HG03097 (cell line): ENCODE measurements at regions not wholly inside any gene's neighbourhood (a gene's known extent, or its start where the extent isn't known, plus 50 kb on each side); places are given as distances from the start of the nearest gene placed in this dataset.

Source experiments
- ATAC-seq: cut with Tn5 transposase; IDR thresholded peaks from one replicate; pipeline ENCODE4 v1.9.1; 2021; ENCODE audit not compliant: unreplicated experiment, low FRiP score

DNA sequence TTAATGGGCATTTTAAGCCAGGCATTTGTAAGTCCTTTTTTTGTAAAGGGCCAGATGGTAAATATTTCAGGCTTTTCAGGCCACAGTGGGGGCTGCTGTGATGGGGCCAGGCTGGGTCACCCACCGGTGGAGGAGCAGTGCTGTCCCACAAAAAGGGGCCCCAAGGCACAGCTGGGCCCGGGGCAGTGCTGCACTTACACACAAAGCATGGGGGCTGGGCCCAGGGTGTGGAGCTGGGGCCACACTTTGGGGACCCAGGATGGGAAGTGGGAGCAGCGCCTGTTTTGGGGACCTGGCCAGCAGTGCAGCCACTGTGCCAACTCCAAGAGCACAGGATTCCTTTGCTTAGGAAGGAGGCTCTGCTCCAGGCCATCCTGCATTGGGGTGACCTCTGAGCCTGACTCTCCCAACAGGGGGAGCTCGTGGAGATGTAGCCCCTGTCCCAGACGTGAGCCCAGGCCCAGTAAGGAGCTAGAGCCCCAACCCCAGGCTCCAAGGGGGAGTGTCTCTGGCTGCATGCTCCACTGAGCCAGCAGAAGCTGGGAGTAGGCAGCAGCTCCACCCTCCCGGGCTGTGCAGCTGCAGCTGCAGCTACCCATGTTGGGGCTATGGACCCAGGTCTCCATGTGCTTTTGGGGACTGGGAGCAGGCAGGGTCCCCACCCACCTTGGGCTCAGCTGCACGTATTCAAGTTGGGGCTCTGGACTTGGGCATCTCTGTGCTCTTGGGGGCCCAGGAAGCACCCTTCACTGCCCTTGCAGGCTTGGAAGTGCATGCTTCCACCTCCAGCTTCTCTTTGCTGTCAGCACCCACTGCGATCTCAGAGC lies 1036.5 kb upstream of the CNTNAP5 start:
- no peak for ATAC-seq

DNA sequence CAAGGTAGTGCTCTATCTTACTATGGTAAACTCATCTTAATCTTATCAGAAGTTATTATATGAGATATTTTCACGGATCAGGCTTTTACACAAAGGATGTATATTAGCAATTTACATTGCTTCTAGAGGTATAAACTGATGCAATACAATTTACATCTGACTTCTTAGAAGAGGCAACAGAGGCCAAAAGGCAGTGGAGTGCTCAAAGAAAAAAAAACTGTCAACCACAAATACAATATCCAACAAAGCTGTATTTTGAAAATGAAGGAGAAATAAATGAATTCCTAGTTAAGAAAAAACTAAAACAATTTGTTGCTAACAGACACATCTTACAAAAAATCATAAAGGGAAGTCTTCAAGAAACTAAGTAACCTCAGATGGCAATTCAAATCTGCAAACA lies 1031.5 kb upstream of the CNTNAP5 start:
- ATAC-seq, result no peak

DNA sequence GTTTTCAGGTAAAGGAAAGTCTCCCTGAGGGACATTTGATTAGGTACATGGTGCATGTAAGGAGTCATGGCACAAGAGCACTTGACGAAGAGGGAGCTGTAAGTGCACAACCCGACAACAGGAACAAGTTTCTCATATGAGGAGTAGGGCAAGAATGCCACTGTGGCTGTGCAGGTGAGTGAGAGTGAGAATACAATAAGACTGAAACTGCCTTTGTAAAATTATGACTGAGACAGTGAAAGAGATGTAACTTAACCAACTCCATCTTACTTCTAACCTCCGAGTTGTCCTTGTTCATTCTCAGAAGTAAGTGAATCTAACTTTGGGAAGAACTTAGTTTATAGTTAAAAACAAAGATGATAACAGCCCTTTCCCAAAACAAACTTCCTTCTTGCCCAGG lies 1025.8 kb upstream of the CNTNAP5 start:
- ATAC-seq, result no peak

DNA sequence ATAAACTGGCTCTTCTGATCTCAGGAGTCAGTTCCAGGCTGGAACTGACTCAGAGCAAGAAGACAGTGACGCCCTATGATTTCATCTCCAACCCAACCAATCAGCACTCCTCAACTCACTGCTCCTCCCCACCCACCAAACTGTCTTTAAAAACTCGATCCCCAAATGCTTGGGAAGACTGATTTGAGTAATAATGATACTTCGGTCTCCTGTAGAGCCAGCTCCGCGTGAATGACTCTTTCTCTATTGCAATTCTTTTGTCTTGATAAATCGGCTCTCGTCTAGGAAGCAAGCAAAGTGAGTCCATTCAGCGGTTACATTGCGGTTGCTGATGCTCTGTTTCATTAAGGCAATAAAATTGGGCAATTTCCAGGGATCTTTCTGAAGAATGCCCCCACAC lies 1025.3 kb upstream of the CNTNAP5 start:
- no peak for ATAC-seq

DNA sequence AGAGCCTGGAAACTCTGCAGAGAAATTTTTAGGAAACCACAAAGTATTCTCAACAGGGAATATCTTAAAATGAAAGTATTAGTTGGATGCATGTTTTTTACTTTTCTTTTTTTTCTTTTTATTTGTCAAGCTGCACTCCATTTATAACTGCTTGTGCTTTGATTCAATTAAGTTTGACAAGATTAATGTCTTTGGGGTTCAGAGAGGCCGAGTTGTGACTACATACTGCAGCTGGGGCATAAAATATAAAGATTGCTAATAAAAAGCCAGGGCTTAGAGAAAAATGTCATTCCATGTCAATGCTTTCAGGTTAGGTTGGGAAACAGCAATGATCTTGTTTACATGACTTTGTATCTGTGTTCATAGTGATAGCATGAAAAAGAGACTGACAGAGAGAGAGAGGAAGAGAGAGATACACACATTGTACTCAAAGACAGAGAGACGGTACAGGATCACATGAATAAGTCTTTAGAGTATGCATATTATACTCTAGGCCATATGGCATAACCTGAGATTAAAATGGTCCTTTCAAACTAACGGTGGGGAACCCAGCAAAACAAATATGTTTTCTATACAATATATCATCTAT lies 1022.3 kb upstream of the CNTNAP5 start:
- no peak for ATAC-seq

DNA sequence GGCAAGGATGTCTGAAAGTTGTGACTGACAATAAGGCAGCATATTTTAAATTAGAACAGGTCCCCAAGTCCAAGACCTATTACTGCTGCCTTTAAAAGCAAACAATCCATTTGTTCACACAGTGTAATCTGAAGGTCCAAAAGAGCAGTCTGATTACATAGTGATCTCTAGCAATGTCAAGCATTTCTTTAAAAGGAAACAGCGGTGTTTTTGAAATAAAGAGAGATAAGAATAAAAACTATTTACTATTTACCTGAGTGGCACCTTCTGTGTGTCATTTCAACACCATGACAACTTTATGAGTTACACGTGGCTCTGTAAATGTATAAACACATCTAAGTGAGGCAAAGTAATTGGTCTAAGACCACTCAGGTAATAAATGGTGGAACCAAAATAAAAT lies 1009.9 kb upstream of the CNTNAP5 start:
- no peak for ATAC-seq

DNA sequence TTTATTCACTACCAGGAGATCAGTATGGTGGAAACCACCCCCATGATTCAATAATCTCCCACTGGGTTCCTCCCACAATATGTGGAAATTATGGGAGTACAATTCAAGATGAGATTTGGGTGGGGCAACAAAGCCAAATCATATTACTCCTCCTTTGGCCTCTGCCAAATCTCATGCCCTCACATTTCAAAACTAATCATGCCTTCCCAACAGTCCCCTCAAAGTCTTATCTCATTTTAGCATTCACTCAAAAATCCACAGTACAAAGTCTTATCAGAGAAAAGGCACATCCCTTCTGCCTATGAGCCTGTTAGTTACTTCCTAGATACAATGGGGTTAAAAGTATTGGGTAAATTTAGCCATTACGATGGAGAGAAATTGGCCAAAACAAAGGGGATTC lies 989.5 kb upstream of the CNTNAP5 start:
- no peak for ATAC-seq

DNA sequence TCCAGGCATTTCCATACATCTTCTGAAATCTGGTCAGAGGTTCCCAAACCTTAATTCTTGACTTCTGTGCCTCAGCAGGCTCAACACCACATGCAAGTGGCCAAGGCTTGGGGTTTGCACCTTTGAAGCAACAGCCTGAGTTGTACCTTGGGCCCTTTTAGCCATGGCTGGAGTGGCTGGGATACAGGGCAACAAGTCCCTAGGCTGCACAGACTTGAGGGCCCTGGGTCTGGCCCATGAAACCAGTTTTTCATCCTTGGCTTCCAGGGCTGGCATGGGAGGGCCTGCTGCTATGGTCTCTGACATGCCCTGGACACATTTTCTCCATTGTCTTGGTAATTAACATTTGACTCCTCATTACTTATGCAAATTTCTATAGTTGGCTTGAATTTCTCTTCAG lies 988.8 kb upstream of the CNTNAP5 start:
- ATAC-seq, result no peak

DNA sequence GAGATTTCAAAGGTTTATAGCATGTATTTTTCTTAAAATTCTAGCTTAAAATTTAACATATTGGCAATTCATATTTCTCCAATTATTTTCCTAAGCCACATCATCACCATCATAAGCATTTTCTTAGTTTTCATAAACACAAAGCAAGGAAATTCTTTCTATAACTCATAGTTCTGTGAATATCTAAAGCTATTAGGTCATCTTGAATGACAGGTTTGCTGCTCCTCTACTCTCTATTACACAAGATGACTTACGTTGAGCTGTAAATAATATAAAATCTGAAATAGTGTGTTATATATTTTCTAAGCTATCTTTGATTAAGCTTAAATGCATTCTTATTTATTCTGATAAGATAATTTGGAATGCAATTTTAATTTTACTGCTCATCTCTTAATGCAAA lies 984.6 kb upstream of the CNTNAP5 start:
- no peak for ATAC-seq

DNA sequence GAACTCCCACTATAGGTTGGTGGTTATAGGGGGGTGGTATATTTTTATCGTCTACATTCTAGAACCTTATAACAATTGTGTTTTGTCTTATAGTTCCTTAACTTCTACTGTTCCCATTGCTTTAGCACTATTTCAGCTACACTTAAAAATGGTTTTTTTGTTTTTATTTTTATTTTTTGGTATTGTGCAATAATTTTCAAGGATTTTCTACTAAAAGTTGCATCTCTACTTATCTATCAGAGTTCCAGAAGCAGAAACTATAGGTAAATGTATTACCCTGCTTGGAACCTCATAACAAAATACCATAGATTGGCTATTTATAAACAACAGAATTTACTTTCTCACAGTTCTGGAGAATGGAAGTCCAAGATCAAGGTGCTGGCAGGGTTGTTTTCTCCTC lies 981.6 kb upstream of the CNTNAP5 start:
- no peak for ATAC-seq

DNA sequence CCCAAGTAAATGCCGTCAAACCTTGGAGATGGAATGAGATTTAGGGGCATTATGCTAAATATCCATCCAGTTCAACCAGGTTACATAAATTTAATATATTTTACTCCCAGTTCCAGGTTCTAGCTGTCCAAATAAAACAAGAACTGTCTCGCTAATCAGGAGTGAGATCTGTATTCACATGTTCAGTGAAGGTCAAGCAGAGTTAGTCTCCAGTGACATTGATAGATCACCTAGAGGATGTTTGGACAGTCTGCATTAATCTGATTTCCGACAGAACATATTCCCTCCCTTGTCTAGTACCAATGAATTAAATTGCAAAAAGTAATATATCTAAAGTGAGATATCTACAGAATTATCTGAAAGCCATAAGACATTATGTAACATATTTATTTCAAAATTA lies 979.4 kb upstream of the CNTNAP5 start:
- no peak for ATAC-seq

DNA sequence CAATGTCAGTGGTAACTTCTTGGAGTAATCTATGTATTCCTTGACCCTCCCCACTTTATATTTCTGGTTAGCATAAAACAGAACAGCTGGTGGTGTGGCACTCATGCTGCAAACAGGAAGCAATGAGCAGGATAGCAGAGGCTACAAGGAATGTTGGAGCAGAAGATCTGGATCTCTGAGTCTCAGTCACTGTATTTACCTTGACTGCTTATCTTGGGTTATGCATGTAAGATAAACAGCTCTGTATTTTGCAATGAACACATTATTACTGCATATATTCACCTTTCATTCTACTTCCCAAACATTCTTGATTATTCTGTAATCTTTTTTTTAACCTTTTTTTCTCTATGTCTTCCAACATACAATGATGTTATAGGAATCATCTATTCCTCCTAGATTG lies 977.9 kb upstream of the CNTNAP5 start:
- ATAC-seq, result no peak

DNA sequence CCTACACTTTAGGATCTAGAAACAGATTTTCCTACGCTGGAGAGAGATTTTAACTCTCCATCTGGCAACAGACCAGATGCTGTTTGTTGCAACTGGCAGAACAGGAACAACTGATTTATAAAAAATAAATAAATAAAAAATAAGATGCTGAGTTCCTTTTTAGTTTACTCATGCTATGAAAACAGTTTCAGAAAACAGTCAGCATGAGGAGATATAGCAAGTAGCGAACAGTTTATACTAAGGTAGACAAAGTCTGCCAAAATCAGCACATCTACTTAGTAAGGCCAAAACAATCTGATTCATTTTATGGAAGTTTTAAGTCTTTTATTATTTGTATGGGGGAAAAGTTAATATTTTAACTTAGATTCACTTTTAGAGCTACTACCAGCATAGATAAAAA lies 974.0 kb upstream of the CNTNAP5 start:
- no peak for ATAC-seq

DNA sequence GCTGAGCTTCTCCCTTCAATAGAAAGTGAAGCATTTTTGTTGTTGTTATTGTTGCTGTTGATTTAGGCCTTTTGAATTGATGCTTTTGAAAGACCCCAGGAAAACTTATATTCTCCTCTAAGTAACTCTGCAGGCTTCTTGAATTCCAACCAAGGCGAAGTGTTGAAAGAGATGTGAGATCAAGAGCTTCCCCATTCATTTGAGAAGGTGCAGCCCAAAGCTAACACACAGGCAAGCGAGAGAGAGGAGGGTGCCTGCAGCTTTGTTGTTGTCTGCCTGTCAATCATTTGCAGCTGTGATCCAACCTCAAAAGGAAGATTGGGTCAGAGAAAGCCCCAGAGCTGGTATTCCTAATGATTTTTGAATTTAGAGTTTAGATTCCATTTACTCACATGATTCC lies 963.6 kb upstream of the CNTNAP5 start:
- no peak for ATAC-seq

DNA sequence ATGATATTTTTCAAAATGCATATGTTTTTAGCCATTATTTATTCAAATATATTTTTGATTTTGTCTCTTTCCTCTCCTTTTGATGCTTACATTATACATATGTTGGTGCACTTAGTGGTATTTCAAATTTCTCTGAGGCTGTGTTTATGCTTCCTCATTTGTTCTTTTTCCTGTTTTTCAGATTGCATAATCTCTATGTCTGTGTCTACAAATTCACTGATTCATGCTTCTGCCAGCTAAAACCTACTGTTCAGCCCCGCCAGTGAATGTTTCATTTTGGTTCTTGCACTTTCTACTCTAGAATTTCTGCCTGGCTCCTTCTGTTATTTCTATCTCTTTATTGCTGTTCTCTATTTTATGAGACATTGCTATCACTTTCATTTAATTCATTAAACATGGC lies 951.7 kb upstream of the CNTNAP5 start:
- no peak for ATAC-seq

DNA sequence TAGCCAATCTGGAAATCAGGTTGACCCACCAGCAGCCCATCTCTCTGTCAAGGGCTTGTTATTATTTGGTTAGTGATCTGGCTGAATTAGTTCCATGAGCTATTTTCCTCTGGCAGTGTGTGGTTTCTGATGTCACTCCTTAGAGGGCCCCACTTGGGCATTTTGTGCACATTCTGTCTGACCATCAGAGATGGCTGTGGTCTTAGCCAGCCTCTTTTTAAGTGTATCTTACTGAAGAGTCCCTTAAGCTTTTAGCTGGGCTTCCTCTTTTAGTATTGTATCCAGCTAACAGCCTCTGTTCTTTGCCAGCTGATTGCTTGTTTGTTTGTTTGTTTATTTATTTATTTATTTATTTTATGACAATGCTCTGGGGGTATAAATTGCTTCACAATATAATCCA lies 951.1 kb upstream of the CNTNAP5 start:
- ATAC-seq, result no peak

DNA sequence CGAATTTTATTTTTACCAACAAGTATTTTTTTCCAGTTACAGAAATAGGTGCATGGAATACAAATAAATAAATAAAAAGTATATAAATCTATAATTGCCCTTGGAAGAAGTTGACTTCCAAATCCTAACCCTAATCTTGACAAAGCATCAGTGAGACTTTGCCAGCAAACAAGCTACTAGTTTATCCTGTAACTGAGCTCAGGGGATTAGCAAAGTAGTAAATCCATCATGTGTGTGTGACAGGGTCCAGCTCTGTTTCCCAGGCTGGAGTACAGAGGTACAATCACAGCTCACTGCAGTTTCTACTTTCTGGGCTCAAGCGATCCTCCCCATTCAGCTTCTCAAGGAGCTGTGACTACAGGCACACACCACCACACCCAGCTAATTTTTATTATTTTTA lies 948.0 kb upstream of the CNTNAP5 start:
- no peak for ATAC-seq

DNA sequence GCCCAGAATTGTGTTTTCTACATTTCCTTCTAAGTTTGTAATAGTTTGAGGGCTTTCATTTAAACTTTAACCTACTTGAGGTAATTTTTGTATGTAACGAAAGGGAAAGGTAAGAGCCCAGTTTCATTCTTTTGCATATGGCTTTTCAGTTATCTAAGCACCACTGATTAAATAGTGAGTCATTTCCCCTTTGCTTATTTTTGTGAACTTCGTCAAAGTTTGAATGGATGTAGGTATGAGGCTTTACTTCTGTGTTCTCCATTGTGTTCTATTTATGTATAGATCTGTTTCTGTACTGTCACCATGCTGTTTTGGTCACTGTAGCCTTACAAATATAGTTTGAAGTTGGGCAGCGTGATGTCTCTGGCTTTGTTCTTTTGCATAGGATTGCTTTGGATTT lies 944.8 kb upstream of the CNTNAP5 start:
- no peak for ATAC-seq

DNA sequence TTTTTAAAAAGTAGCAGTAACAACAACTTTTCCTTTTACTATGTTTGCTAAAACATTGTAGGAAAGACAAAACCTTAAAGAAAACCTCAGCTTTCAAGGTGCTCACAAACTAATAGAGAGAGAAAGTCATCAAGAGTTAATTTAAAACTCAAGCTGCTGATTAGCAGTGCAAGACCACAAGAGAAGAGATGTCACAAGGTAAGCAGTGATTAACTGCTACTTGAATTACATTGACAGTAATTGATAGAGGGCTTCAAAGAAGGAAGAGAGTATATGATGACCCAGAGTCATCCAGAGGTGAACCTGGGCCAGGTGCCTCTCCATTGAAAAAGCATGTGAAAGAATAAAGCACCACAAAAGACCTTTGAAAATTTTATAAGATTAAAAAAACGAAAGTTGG lies 939.6 kb upstream of the CNTNAP5 start:
- ATAC-seq, result no peak

DNA sequence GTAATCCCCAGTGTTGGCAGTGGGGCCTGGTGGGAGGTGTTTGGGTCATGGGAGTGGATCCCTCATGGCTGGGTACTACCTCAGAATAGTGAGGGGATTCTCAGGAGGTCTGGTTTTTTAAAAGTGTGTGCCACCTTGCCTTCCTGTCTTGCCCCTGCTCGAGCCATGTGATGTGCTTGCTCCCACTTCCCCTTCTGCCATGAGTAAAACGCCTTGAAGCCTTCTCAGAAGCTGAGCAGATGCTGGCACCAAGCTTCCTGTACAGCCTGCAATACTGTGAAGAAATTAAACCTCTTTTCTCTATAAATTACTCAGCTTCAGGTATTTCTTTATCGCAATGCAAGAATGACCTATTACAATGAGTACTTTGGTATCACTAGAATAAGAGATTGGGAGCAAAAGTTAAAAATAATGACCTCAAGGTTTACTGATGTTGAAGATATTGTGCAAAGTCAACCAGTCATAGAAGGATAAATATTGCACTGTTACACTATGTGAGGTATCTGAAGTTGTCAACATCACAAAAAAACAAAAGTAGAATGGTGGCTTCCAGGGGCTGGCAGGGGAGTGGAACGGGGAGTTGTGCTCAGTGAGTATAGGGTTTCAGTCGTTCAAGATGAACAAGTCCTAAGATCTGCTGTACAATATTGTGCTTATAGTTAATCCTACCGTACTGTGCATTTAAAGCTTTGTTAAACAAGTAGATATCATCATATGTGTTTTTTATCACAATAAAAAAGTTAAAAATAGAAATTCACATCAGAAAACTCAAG lies 938.3 kb upstream of the CNTNAP5 start:
- ATAC-seq, result no peak

DNA sequence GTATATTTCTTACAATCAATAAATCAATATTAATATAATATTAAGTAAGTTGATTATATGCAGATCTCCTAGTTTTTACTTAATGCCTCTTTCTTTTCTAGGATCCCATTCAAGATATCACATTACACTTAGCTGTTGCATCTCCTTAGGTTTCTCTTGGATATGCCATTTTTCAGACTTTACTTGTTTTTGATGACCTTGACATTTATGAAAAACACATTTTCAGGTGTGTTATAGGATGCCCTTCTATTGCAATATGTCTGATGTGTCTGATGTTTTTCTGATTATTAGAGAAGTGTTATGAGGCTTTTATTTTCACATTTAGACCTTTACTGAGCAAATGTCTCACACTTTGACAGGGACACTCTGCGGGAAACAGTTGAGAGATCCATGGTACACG lies 933.6 kb upstream of the CNTNAP5 start:
- ATAC-seq, result no peak

DNA sequence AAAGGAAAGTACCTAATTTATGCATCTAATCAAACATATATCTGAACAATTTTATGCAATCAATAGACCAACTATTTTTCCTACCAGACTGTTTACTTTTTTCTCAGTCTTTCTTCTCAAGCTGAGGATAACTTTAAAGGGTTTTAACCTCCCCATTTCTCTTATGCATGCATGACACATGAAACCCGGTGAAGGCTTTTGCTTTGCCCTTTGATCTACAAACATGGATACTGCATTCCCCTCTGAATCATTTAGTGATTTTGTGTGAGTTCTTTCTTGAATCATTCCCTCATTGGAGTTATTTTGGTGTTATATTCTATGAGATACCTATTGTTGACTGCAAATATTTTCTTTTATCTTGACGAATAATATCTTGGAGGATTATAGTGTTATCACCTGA lies 931.9 kb upstream of the CNTNAP5 start:
- ATAC-seq, result no peak
